Forelimb muscle (tissue), 1 donor: ENCODE measurements at regions not wholly inside any gene's neighbourhood (a gene's known extent, or its start where the extent isn't known, plus 50 kb on each side); places are given as distances from the start of the nearest gene placed in this dataset.

Source experiments
- DNase-seq: peaks from one replicate; pipeline ENCODE4 v3.0.0-alpha.2; 2013; ENCODE audit warnings: low read depth

DNA sequence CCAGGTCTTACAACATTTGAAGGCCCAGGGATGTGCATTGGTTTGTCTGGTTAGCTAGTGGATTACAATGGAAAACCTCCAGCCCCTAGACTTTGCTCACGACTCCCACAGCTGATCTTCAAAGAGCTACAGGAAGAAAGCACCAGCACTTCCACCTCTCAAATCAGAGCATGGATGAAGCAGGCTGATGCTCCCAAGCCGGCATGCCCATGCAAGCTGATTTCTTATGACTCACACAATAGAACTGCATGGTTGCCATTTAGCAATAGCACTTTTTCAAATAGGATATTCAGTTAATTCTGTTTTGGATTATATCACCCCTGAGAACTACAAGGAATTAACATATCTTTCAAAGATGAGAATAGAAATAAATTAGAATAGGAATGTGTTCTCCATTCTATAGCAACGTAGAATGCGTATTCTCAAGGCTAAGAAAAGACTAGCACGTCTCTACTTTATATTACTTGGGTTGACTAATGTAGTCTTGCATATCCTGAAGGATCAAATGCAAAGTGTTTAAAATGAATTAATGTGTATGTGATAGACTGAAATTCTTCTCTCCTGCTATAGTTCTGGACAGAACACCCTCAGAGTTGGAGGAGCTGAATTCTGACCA, 292.4 kb downstream of the TRIB2 start:
- DNase-seq, result no peak

GRCh38 chr2:13010283-13010682, 293.5 kb downstream of the TRIB2 start:
- DNase-seq, result no peak

GRCh38 chr2:13014783-13015182, 298.0 kb downstream of the TRIB2 start:
- no peak for DNase-seq

DNA sequence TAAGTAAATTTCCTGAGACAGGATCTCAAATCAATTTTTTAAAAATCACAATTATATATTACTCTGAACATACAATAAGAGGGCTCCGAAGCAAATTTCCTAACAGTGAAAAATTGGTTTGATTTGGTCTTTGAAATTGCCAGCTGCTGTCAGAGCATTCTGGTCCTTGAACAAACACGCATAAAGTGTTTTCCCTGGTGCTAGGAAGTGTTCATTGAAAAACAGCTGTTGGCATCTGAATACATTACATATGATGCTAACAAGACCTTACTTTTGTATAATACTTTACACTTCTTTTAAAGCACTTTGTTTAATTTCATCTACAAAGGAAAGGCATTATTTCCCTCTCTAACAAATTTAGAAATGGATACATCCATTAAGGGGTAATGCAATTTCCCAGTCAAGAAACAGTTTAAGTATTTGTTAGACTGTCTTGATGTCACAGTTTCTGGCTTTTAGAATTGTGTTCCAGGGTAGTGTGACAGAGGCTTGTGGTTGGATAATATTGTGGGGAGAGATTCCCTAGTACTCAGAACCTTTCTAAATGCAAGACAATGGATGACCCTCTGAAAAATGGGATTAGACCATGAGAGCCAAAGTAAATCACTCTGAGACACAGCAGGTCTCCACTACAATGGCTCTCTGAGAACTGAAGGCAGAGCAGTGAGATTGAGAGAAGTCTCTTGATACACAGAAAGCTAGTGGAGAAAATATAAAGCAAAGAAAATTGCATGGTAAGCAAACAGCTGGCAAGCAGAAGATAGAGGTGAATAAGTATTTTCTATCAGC, 299.0 kb downstream of the TRIB2 start:
- DNase-seq, result no peak

DNA sequence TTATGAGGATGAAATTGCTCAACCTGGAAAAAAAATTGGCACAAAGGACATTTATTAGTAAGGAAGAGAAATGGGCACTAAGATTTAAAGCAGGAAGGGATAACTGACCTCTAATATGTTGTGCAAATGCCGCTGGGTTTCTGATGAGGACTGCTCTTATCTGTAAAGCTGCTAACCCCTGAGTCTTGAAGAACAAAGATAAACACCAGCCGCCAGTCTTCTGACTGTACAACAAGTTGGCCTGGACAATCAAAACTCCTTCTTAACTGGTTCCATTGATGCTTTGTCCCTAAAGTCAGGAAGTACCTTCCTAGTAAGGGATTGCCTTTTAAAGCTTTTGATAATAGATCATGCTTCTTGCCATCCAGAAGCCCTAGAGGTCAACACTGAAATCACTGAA, 301.8 kb downstream of the TRIB2 start:
- DNase-seq, result no peak

- DNase-seq, result no peak
These were observed 303.0 kb downstream of the TRIB2 start for GRCh38 chr2:13019781-13020180.

DNA sequence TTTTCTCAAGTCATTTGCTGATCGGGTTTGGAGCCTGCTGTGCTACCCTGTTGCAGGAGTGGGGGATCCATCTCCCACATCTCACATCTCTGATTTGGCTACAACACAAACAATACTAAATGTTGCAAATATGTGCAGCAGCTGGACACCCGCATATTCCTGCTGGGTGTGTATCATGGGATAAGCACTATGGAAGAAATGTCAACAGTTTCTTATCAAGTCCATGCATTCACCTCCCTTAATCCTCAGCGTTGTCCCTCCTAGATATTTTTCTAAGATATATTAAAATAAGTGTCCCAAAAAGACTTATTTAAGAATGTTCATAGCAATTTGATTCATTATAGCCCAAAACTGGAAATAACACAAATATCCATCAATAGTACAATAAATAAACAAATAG, 303.7 kb downstream of the TRIB2 start:
- DNase-seq, result no peak

DNA sequence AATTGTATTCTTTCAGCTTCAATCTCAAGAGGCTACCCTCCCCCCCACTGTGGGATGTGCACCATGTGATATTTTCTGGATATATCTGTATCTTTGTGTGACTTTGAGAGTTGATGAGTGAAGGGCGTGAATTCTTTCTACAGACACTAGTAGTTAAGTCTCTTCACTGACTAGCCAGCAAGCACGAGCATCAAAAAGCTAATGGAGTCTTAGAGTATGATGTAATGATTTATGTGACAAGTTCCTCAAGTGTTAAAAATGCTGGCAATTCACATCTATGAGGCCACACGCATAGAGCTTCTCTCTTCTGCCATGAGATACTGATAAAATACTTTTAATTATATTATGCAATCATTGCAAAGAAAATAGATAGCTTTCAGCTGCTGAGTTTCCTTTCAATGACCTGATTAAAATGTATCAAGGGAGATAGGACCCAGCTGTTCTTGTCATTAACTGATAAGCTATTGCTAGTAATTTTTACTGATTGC, 304.8 kb downstream of the TRIB2 start:
- no peak for DNase-seq

DNA sequence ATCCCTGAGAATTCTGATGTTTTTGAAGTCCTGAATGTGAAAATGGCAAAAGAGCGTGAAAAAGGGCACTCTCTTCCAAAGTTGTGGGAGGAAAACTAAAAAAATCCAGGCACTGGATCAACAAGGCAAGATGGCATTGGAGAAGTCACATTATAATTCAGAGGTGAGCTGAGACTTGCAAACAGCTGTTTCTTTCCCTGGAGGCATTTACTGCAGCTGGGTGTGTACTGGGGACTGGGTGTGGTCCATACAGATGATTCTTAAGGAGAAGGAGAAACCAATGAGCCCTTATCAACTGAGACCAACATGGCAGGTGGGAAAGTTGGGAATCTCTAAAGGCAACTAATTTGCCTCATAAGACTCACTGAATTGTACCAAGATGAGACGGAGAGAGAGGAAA, 313.9 kb downstream of the TRIB2 start:
- DNase-seq, result no peak

DNA sequence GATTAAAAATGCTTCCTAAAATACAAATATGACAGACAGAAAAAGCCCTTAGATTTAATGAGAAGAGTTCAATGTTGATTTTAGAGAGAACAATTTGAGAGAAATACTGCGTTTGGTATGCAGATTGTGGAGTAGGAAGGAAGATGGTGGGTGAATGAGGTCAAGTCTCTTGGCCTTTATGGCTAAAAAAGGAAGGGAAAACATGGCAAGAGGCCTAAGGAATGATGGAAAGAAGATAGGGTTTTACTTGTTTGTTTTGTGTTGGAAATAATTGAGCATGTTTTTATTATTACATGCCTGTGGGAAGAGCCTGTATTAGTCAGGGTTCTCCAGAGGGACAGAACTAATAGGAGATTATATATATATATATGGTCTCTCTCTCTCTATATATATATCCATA, 318.1 kb downstream of the TRIB2 start:
- no peak for DNase-seq

DNA sequence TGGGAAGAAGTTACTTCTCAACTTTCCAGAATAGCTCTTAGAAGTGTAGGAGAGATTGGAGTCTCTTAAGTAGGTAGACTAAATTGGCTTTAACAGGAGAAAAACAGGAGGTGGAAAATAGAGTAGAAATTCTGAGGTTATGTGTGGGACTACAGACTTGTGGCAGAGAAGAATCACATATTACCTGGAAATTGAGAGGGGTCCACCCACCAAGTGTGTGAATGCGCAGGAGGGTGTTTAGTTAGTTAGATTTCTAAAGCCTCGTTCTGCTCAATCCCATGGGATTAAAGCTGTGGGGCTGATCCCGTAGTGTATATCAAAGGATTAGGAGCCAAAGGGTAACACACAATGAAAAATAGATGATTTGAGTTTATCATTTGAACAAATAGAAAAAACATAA, 319.1 kb downstream of the TRIB2 start:
- DNase-seq, result no peak

DNA sequence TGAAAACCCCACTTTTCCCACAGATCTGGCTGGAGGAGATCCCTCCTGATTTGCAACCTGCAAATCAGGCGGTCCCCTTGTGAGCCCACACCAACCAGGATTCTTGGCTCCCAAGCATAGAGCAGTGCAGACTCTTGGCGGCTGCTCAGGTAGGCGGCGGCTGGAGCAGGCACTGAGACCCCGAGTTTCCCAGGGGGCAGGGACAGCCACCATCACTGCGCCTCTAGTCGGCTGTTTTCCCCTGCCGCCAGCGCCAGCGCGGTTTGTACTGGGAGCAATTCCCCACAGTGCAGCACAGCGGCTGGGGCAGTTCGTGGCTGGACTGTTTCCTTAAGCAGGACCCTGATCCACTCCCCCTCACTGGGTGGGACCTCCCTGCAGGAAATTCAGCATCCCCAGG, 323.3 kb downstream of the TRIB2 start:
- DNase-seq, result no peak

DNA sequence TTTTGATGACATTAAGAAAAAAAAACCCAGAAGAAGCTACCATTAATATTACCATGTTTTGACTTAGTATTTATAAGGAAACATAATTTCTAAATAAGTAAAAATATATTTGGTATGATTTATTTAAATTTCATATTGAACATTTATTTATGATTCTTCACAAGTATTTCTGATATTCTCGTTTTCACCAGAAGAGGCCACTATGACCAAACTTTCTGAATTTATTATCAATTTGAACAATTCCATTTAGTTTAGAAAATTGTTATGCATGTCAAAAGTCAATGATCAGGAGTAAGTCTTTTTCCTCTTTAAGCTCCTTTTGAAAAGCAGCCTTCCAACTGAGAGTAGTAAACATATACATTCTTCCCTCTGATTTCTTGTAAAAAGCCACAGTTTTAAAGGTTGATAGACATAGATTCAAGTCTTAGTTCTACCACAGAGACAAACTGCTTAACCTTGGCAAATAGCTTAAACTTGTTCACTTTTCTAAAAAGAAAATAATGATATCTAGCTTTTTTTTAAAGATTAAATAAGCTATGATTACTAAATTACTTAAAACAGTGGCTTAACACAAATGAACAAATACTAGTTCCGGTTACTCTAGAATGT, 329.9 kb downstream of the TRIB2 start:
- no peak for DNase-seq

DNA sequence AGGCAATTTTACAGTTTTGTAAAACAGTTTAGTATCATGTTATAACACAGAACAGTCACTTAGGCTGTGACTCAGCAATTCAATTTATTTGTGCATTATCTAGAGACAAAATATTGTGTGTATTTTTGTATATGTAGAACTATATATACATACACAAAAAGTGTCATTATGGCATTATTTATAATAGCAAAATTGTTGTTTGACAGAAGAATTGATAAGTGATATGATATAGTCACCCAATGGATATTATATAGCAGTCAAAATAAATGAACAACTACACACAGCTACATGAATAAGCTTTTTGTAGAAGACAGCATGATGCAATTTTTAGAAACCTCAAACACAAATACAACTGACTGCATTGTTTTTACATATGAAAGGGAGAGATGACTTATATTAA, 334.0 kb downstream of the TRIB2 start:
- DNase-seq, result no peak

GRCh38 chr2:13052547-13052946, 335.8 kb downstream of the TRIB2 start:
- no peak for DNase-seq

- no peak for DNase-seq
These were observed 339.6 kb downstream of the TRIB2 start for GRCh38 chr2:13056259-13056843.

- DNase-seq, result no peak
These were observed 340.9 kb downstream of the TRIB2 start for GRCh38 chr2:13057671-13058070.

DNA sequence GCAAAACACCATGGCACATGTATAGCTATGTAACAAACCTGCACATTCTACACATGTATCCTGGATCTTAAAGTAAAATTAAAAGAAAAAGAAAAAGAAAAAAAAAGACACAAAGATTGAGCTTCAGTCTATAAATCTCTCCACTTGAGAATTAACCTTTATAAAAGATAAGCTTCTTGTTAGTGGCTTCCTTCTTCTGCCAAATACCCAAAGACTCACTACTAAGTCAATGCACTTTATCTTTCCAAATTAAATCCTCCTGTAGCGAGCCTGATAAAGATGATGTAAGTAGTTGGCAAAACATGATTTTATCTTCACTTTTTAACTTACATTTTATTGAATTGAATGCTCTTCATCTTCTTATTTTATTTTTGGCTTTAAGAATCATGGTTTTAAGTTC, 349.9 kb downstream of the TRIB2 start:
- DNase-seq, result no peak

- no peak for DNase-seq
These were observed 350.8 kb downstream of the TRIB2 start for GRCh38 chr2:13067508-13067907.

- no peak for DNase-seq
These were observed 373.2 kb downstream of the TRIB2 start for GRCh38 chr2:13089971-13090370.

GRCh38 chr2:13091455-13091854, 374.7 kb downstream of the TRIB2 start:
- no peak for DNase-seq

GRCh38 chr2:13091861-13092378, 375.2 kb downstream of the TRIB2 start:
- no peak for DNase-seq
